ENCODE measurements at regions not wholly inside any gene's neighbourhood (a gene's known extent, or its start where the extent isn't known, plus 50 kb on each side); places are given as distances from the start of the nearest gene placed in this dataset.

DNA sequence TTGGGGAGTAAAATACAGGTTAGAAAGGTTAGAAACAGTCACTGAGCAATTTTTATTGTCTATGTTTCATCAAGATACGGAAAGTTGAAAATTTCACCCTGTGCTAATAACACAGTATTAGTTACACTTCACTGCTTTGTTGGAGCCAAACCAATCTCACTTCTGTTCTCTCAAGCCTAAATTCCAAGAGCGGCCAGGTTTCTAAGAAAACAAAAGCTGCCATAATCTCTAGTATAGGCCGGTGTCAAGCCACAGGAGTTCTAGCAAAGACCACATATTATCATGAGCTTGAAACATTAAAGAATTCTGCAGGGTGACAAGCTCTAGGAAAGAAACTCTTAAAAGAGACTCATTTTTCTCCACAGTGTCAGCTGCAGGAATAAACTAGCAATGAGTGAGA, 128.7 kb downstream of the TXNL1 start:
- Histone ChIP-seq H3K4me2 (ENCODE audit: insufficient read depth, insufficient read length, low read length) (no peak overlapping the region), H2BK5ac (ENCODE audit: insufficient read length, low read length) (no peak overlapping the region), H3T11ph (ENCODE audit: low read length) (no peak overlapping the region), H3K9ac (ENCODE audit: extremely low read depth, insufficient read length, low read length) (no peak overlapping the region), H3K27ac (ENCODE audit: insufficient read length, low read depth, low read length) (no peak overlapping the region), H3K27me3 (ENCODE audit: insufficient read depth, low read length) (no peaks in the 10 kb centered on the region), H2AK5ac (ENCODE audit: insufficient read length, low read length) (no peak overlapping the region), H4K20me1 (ENCODE audit: control insufficient read depth, insufficient read depth, insufficient read length) (no peaks in the 10 kb centered on the region), H2BK20ac (ENCODE audit: low read depth, low read length, poor library complexity, severe bottlenecking) (no peak overlapping the region), H3K9me3 (ENCODE audit: control insufficient read depth, low read depth, low read length) (no peaks in the 10 kb centered on the region), H4K8ac (replicated peaks; ENCODE audit: insufficient read length, low read depth, low read length) (no peak overlapping the region), H3K23ac (ENCODE audit: insufficient read length, low read depth, low read length) (no peak overlapping the region), H3K56ac (ENCODE audit: insufficient read length, low read depth, low read length) (no peak overlapping the region), H2BK120ac (ENCODE audit: low read depth, low read length, poor library complexity, severe bottlenecking) (no peak overlapping the region), H4K5ac (ENCODE audit: insufficient read length, low read depth, low read length) (no peak overlapping the region), H3K18ac (ENCODE audit: insufficient read length, low read depth, low read length) (no peak overlapping the region), H3K14ac (ENCODE audit: insufficient read depth, low read length) (no peak overlapping the region), H3K79me2 (ENCODE audit: insufficient read depth, low read length) (no peaks in the 10 kb centered on the region), H2AFZ (ENCODE audit: low read length) (no peak overlapping the region), H4K91ac (ENCODE audit: insufficient read length, low read depth, low read length) (no peak overlapping the region), H3K4me1 (ENCODE audit: insufficient read depth, low read length) (no peaks in the 10 kb centered on the region), H3K23me2 (ENCODE audit: insufficient read length, low read depth, low read length, poor library complexity, severe bottlenecking) (no peaks in the 10 kb centered on the region), H2BK15ac (ENCODE audit: low read depth, low read length) (no peak overlapping the region), H2BK12ac (ENCODE audit: insufficient read length, low read depth, low read length) (no peak overlapping the region), H3K4ac (ENCODE audit: low read depth, low read length) (no peak overlapping the region), H3K79me1 (ENCODE audit: insufficient read depth, low read depth, low read length, poor library complexity, severe bottlenecking) (no peaks in the 10 kb centered on the region)
- Mint-ChIP-seq H3K27ac (no peak overlapping the region), H3K9me3 (no peaks in the 10 kb centered on the region), H3K4me3 (no peak overlapping the region), H3K4me1 (peaks cover 26 to 27% of the 10 kb centered on the region in 2 experiments), H3K36me3 (ENCODE audit: insufficient read depth in 1 of 3, low read depth in 3 of 3) (no peaks in the 10 kb centered on the region), H3K27me3 (ENCODE audit: low read depth) (no peaks in the 10 kb centered on the region)
- no peak for DNase-seq
- TF ChIP-seq CTCF (conservative IDR thresholded peaks at IDR 0.05), result no peak
- no CpG with 5 or more reads among the region's 3 CpGs for WGBS (ENCODE audit: extremely low coverage, insufficient read length, low lambda C conversion rate)
